Esophagus muscularis mucosa (tissue), 4 donors: ENCODE measurements at regions not wholly inside any gene's neighbourhood (a gene's known extent, or its start where the extent isn't known, plus 50 kb on each side); places are given as distances from the start of the nearest gene placed in this dataset.

Source experiments
- DNase-seq: peaks from one replicate; pipeline ENCODE4 v3.0.0-alpha.2; 2017; ENCODE audit errors: extremely low spot score
- H3K27ac ChIP-seq, 4 donors: fragments of 200-600 bp; sonication (generic); replicated peaks in 1 of 4; 1 replicate in 3 of 4; 2 replicates in 1 of 4; pipeline ENCODE4 v1.5.1; 2016 to 2019; ENCODE audit warnings: mild to moderate bottlenecking in 1 of 4
- H3K27me3 ChIP-seq, 4 donors: fragments of 200-600 bp; sonication (generic); one replicate each; pipeline versions ENCODE4 v1.5.1 to v1.6.0; 2016 to 2019
- H3K36me3 ChIP-seq, 4 donors: fragments of 200-600 bp; sonication (generic); one replicate each; pipeline ENCODE4 v1.5.1; 2016 to 2019
- H3K4me1 ChIP-seq, 4 donors: fragments of 200-600 bp; sonication (generic); one replicate each; pipeline ENCODE4 v1.5.1; 2016 to 2019
- H3K4me3 ChIP-seq, 4 donors: fragments of 200-600 bp; sonication (generic); 1 replicate in 2 of 4; 2 replicates in 2 of 4; pipeline ENCODE4 v1.5.1; 2016 to 2019; ENCODE audit warnings: mild to moderate bottlenecking in 4 of 4, moderate library complexity in 1 of 4
- H3K9me3 ChIP-seq, 4 donors: fragments of 200-600 bp; sonication (generic); 1 replicate in 3 of 4; 2 replicates in 1 of 4; pipeline ENCODE4 v1.5.1; 2016 to 2019
- CTCF ChIP-seq, 3 experiments: fragments of 200-600 bp in 2 of 3; fragments of 450-650 bp in 1 of 3; sonication (generic) in 2 of 3; IDR thresholded peaks; one replicate each; pipeline ENCODE4 v1.5.1; 2017 to 2019; ENCODE audit warnings: antibody characterized with exemption in 3 of 3, mild to moderate bottlenecking in 2 of 3, moderate library complexity in 1 of 3
- EP300 ChIP-seq: sonication (generic); formaldehyde crosslinking; IDR thresholded peaks from one replicate; pipeline ENCODE4 v1.6.1; 2017; ENCODE audit warnings: antibody characterized with exemption
- POLR2A ChIP-seq: fragments of 450-650 bp; IDR thresholded peaks from one replicate; pipeline ENCODE4 v1.6.1; 2017; ENCODE audit warnings: antibody characterized with exemption, moderate library complexity, mild to moderate bottlenecking, low read depth
- POLR2AphosphoS5 ChIP-seq, 2 donors: sonication (generic); formaldehyde crosslinking; IDR thresholded peaks; one replicate each; pipeline ENCODE4 v1.6.1; 2017; ENCODE audit warnings: antibody characterized with exemption in 2 of 2
- WGBS: methylation state at CpG from one replicate; pipeline ENCODE4 v1.1.5; 2018; 5-methylcytosine and 5-hydroxymethylcytosine counted together
- intact Hi-C: fragments of 100-400 bp; cut with DNase I; formaldehyde crosslinking; loops from one replicate; pipeline ENCODE4 v1.15.1; 2023

- H3K4me1 ChIP-seq, result no peaks in the 10 kb centered on the region
- no peaks in the 10 kb centered on the region for H3K9me3 ChIP-seq
- intact Hi-C loops, result no loop called here
- H3K27ac ChIP-seq, result no peak overlapping the region
- TF ChIP-seq POLR2A, result no peak
- no peak for TF ChIP-seq EP300
- no peak for TF ChIP-seq POLR2AphosphoS5 (IDR thresholded peaks at IDR 0.05)
- TF ChIP-seq CTCF (IDR thresholded peaks at IDR 0.05), result no peak
- WGBS, result 57% methylated on average over 3 of the region's 3 CpGs
- DNase-seq, result no peak
- no peak overlapping the region for H3K4me3 ChIP-seq
- H3K27me3 ChIP-seq, result no peaks in the 10 kb centered on the region
- H3K36me3 ChIP-seq, result no peaks in the 10 kb centered on the region
Observed at GRCh38 chr18:61019338-61020301, 313.6 kb upstream of the CDH20 start.

- no peak overlapping the region for H3K27ac ChIP-seq
- H3K9me3 ChIP-seq, result no peaks in the 10 kb centered on the region
- H3K27me3 ChIP-seq, result no peaks in the 10 kb centered on the region
- no peak overlapping the region for H3K4me3 ChIP-seq
- whole genome bisulfite sequencing, result 89% methylated on average over 1 of the region's 1 CpG
- no peaks in the 10 kb centered on the region for H3K4me1 ChIP-seq
- DNase-seq, result no peak
- intact Hi-C loops, result no loop called here
- no peaks in the 10 kb centered on the region for H3K36me3 ChIP-seq
- TF ChIP-seq EP300 (no peak), POLR2A (no peak), CTCF (IDR thresholded peaks at IDR 0.05) (no peak), POLR2AphosphoS5 (IDR thresholded peaks at IDR 0.05) (no peak)
Observed at GRCh38 chr18:61025596-61025995, 307.6 kb upstream of the CDH20 start.

GRCh38 chr18:61031626-61032025 is 301.6 kb upstream of the CDH20 start:
- intact Hi-C loops, result no loop called here
- Histone ChIP-seq H3K4me3 (no peak overlapping the region), H3K4me1 (no peaks in the 10 kb centered on the region), H3K27me3 (no peaks in the 10 kb centered on the region), H3K36me3 (no peaks in the 10 kb centered on the region), H3K27ac (no peak overlapping the region), H3K9me3 (no peaks in the 10 kb centered on the region)
- no peak for TF ChIP-seq POLR2A
- no peak for TF ChIP-seq CTCF (IDR thresholded peaks at IDR 0.05)
- TF ChIP-seq EP300, result no peak
- no peak for TF ChIP-seq POLR2AphosphoS5 (IDR thresholded peaks at IDR 0.05)
- DNase-seq, result no peak
- WGBS, result 93% methylated on average over 2 of the region's 2 CpGs

GRCh38 chr18:61034580-61034979 is 298.6 kb upstream of the CDH20 start:
- intact Hi-C loops, result no loop called here
- Histone ChIP-seq H3K27me3 (no peaks in the 10 kb centered on the region), H3K36me3 (no peaks in the 10 kb centered on the region), H3K9me3 (no peaks in the 10 kb centered on the region), H3K4me3 (no peak overlapping the region), H3K4me1 (no peaks in the 10 kb centered on the region), H3K27ac (no peak overlapping the region)
- no peak for TF ChIP-seq EP300
- TF ChIP-seq CTCF (IDR thresholded peaks at IDR 0.05), result no peak
- no peak for TF ChIP-seq POLR2AphosphoS5 (IDR thresholded peaks at IDR 0.05)
- no peak for TF ChIP-seq POLR2A
- WGBS, result 81% methylated on average over 2 of the region's 2 CpGs
- DNase-seq, result no peak

- intact Hi-C loops, result no loop called here
- no peaks in the 10 kb centered on the region for H3K27me3 ChIP-seq
- no peaks in the 10 kb centered on the region for H3K36me3 ChIP-seq
- TF ChIP-seq CTCF (IDR thresholded peaks at IDR 0.05) (no peak), POLR2AphosphoS5 (IDR thresholded peaks at IDR 0.05) (no peak), POLR2A (no peak), EP300 (no peak)
- H3K9me3 ChIP-seq, result no peaks in the 10 kb centered on the region
- no peak overlapping the region for H3K4me3 ChIP-seq
- no peak overlapping the region for H3K27ac ChIP-seq
- no peaks in the 10 kb centered on the region for H3K4me1 ChIP-seq
- no peak for DNase-seq
- WGBS, result 59% methylated on average over 3 of the region's 3 CpGs
Observed at GRCh38 chr18:61039251-61039650, 294.0 kb upstream of the CDH20 start.
